ENCODE measurements at regions not wholly inside any gene's neighbourhood (a gene's known extent, or its start where the extent isn't known, plus 50 kb on each side); places are given as distances from the start of the nearest gene placed in this dataset.
"Not testable (repeated sequence)": the region's sequence is repeated elsewhere in the genome, so short reads cannot be mapped to it uniquely, and the experiment has no call there.

DNA sequence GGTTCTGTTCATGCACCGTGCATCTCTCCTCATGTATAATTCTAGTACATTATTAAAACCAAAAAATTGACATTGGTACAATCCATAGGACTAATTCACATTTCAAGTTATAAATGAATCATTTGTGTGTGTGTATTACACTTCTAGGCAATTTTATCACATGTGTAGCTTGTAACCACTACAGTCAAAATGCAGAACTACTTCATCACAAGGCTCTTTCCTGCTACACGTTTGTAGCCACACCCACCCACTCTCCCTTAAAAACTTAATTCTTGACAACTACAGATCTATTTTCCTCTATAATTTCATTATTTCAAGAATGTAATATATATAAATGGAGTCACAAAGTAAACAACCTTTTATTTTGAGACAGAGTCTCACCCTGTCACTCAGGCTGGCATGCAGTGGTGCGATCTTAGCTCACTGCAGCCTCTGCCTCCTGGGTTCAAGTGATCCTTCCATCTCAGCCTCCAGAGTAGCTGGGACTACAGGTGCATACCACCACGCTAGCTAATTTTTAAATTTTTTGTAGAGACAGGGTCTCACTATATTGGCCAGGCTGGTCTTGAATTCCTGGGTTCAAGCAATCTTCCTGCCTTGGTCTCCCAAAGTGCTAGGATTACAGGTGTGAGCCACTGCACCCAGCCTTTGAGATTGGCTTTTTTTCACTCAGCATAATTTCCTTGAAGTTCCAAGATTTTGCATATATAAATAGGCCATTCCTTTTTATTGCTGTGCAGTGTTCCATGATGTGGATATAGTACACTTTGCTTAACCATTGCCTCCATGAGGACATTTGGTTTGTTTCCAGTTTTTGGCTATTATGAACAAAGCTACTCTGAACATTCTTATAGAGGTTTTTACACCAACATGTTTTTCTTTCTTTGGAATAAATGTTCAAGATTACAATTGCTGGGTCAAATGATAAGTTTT lies 88.7 kb downstream of the METTL2B start:
- Histone ChIP-seq H3K79me2 (ENCODE audit: control insufficient read depth, insufficient read depth, low read length) (peaks cover 59% of the 10 kb centered on the region), H3K36me3 (ENCODE audit: control insufficient read depth, insufficient read depth, low read length) (peaks cover 17% of the 10 kb centered on the region; the same call in 2 of the 3 replicates)
- CTCF ChIA-PET (ENCODE audit: low intra/inter-chr PET ratio); H3K27ac ChIP-seq (ENCODE audit: extremely low read depth, low read depth, low read length); in situ Hi-C loops (cut with MboI); POLR2A ChIA-PET; ATAC-seq; H3K9ac ChIP-seq (ENCODE audit: insufficient read depth in 1 of 2, low read depth in 2 of 2, low read length in 2 of 2); H3K4me3 ChIP-seq; DNase-seq (ENCODE audit: extremely low read depth in 1 of 4, low spot score in 3 of 4); H3K27me3 ChIP-seq (ENCODE audit: control insufficient read depth in 2 of 2, insufficient read depth in 2 of 2, low read length in 2 of 2); H3K9me1 ChIP-seq (ENCODE audit: control insufficient read depth, insufficient read depth, low read length); H4K20me1 ChIP-seq (replicated peaks; ENCODE audit: control insufficient read depth, insufficient read depth, low read length); H3K9me3 ChIP-seq (replicated peaks; ENCODE audit: control insufficient read depth, insufficient read depth, low read depth, low read length); H3K4me1 ChIP-seq (replicated peaks in 1 of 2; ENCODE audit: control insufficient read depth in 2 of 2, insufficient read depth in 2 of 2, low read length in 2 of 2); H3K4me2 ChIP-seq (ENCODE audit: insufficient read depth, low read length); intact Hi-C loops (cut with micrococcal nuclease); BruUV-seq (replicated peaks); H2AFZ ChIP-seq (ENCODE audit: low read depth, low read length); FAIRE-seq: not testable (repeated sequence)
- TF ChIP-seq ZNF121 (CRISPR knock-in tag; conservative IDR thresholded peaks at IDR 0.05), result peak; percentile 59
- WGBS (ENCODE audit: insufficient coverage, low coverage, missing lambda C conversion rate), result 66% methylated on average over 4 of the region's 4 CpGs

DNA sequence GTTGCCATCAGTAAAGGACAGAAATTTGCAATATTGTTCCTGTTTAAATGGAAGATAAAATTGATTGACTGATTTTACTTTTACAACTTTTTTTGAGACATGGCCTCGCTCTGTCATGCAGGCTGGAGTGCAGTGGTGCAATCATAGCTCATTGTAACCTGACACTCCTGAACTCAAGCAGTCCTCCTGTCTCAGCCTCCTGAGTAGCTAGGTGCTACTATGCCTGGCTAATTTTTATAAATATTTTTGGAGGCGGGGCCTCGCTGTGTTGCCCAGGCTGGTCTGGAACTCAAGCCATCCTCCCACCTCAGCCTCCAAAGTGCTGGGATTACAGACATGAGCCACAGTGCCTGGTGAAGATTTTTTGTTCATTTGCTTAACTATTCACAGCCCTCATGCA lies 96.8 kb upstream of the GARIN1A start:
- peaks cover 23% of the 10 kb centered on the region for H3K79me2 ChIP-seq (ENCODE audit: control insufficient read depth, insufficient read depth, low read length)
- DNase-seq (ENCODE audit: extremely low read depth in 1 of 4, low spot score in 3 of 4); H2AFZ ChIP-seq (ENCODE audit: low read depth, low read length); H3K4me2 ChIP-seq (ENCODE audit: insufficient read depth, low read length); POLR2A ChIA-PET; intact Hi-C loops (cut with micrococcal nuclease); H3K4me1 ChIP-seq (replicated peaks in 1 of 2; ENCODE audit: control insufficient read depth in 2 of 2, insufficient read depth in 2 of 2, low read length in 2 of 2); H3K9me3 ChIP-seq (replicated peaks; ENCODE audit: control insufficient read depth, insufficient read depth, low read depth, low read length); H3K9me1 ChIP-seq (ENCODE audit: control insufficient read depth, insufficient read depth, low read length); H3K27ac ChIP-seq (ENCODE audit: extremely low read depth, low read depth, low read length); H3K9ac ChIP-seq (ENCODE audit: insufficient read depth in 1 of 2, low read depth in 2 of 2, low read length in 2 of 2); CTCF ChIA-PET (ENCODE audit: low intra/inter-chr PET ratio); BruUV-seq (replicated peaks); H3K4me3 ChIP-seq; H4K20me1 ChIP-seq (replicated peaks; ENCODE audit: control insufficient read depth, insufficient read depth, low read length); in situ Hi-C loops (cut with MboI); FAIRE-seq; H3K27me3 ChIP-seq (ENCODE audit: control insufficient read depth in 2 of 2, insufficient read depth in 2 of 2, low read length in 2 of 2): not testable (repeated sequence)
- WGBS (ENCODE audit: insufficient coverage, low coverage, missing lambda C conversion rate), result 88% methylated on average over 3 of the region's 3 CpGs
- H3K36me3 ChIP-seq (ENCODE audit: control insufficient read depth, insufficient read depth, low read length), result peaks cover 37% of the 10 kb centered on the region; the same call in 1 of the 3 replicates
- ATAC-seq, result peak; percentile 78

DNA sequence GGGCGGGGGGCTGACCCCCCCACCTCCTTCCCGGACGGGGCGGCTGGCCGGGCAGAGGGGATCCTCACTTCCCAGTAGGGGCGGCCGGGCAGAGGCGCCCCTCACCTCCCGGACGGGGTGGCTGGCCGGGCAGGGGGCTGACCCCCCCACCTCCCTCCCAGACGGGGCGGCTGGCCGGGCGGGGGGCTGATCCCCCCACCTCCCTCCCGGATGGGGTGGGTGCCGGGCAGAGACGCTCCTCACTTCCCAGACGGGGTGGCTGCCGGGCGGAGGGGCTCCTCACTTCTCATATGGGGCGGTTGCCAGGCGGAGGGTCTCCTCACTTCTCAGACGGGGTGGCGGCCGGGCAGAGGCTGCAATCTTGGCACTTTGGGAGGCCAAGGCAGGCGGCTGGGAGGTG lies 95.1 kb upstream of the GARIN1A start:
- Histone ChIP-seq H3K36me3 (ENCODE audit: control insufficient read depth, insufficient read depth, low read length) (peaks cover 38% of the 10 kb centered on the region; the same call in 1 of the 3 replicates), H3K79me2 (ENCODE audit: control insufficient read depth, insufficient read depth, low read length) (peaks cover 11% of the 10 kb centered on the region)
- POLR2A ChIA-PET; FAIRE-seq; H3K9me3 ChIP-seq (replicated peaks; ENCODE audit: control insufficient read depth, insufficient read depth, low read depth, low read length); H3K27me3 ChIP-seq (ENCODE audit: control insufficient read depth in 2 of 2, insufficient read depth in 2 of 2, low read length in 2 of 2); DNase-seq (ENCODE audit: extremely low read depth in 1 of 4, low spot score in 3 of 4); H3K4me2 ChIP-seq (ENCODE audit: insufficient read depth, low read length); H4K20me1 ChIP-seq (replicated peaks; ENCODE audit: control insufficient read depth, insufficient read depth, low read length); ATAC-seq; intact Hi-C loops (cut with micrococcal nuclease); in situ Hi-C loops (cut with MboI); H3K9me1 ChIP-seq (ENCODE audit: control insufficient read depth, insufficient read depth, low read length); H3K27ac ChIP-seq (ENCODE audit: extremely low read depth, low read depth, low read length); H2AFZ ChIP-seq (ENCODE audit: low read depth, low read length); CTCF ChIA-PET (ENCODE audit: low intra/inter-chr PET ratio); H3K9ac ChIP-seq (ENCODE audit: insufficient read depth in 1 of 2, low read depth in 2 of 2, low read length in 2 of 2); H3K4me3 ChIP-seq; H3K4me1 ChIP-seq (replicated peaks in 1 of 2; ENCODE audit: control insufficient read depth in 2 of 2, insufficient read depth in 2 of 2, low read length in 2 of 2); BruUV-seq (replicated peaks): not testable (repeated sequence)
- 80% methylated on average over 1 of the region's 27 CpGs for WGBS (ENCODE audit: insufficient coverage, low coverage, missing lambda C conversion rate)

Data from K562 (cell line).